GM12878 (cell line): ENCODE measurements at regions not wholly inside any gene's neighbourhood (a gene's known extent, or its start where the extent isn't known, plus 50 kb on each side); places are given as distances from the start of the nearest gene placed in this dataset.

Experiments used
- CBX5 ChIP-seq: sonication (generic); IDR thresholded peaks from 2 replicates; pipeline ENCODE4 v1.6.1; 2016; ENCODE audit warnings: low read depth, moderate library complexity, mild to moderate bottlenecking, inconsistent platforms
- CTCF ChIP-seq, 3 experiments: IDR thresholded peaks in 2 of 3; conservative IDR thresholded peaks in 1 of 3; 2 replicates each; pipeline ENCODE4 v1.5.1; 2011; ENCODE audit warnings: low read depth in 3 of 3, low read length in 3 of 3, mild to moderate bottlenecking in 3 of 3, control low read depth in 2 of 3, moderate library complexity in 2 of 3, inconsistent platforms in 1 of 3, mixed read lengths in 1 of 3; ENCODE audit not compliant: control insufficient read depth in 2 of 3, insufficient read depth in 1 of 3; ENCODE audit errors: extremely low read depth in 1 of 3
- ESRRA ChIP-seq: IDR thresholded peaks from 2 replicates; pipeline ENCODE4 v1.6.1; 2012; ENCODE audit warnings: mild to moderate bottlenecking, low read length, improper control_type of control experiment
- HDGF ChIP-seq: fragments of 450-650 bp; IDR thresholded peaks from 2 replicates; pipeline ENCODE4 v1.6.1; 2016; ENCODE audit warnings: antibody characterized with exemption
- IKZF2 ChIP-seq, 2 experiments: fragments of 450-650 bp; IDR thresholded peaks; 2 replicates each; pipeline ENCODE4 v1.6.1; 2017; ENCODE audit warnings: mild to moderate bottlenecking in 2 of 2, moderate library complexity in 2 of 2
- NFXL1 ChIP-seq: fragments of 450-650 bp; IDR thresholded peaks from 2 replicates; pipeline ENCODE4 v1.6.1; 2017; ENCODE audit warnings: antibody characterized with exemption, mild to moderate bottlenecking, borderline replicate concordance
- RB1 ChIP-seq: fragments of 450-650 bp; formaldehyde crosslinking; IDR thresholded peaks from 2 replicates; pipeline ENCODE4 v1.6.1; 2017; ENCODE audit warnings: mild to moderate bottlenecking, borderline replicate concordance
- ZBTB33 ChIP-seq: fragments of 450-650 bp; IDR thresholded peaks from 2 replicates; pipeline ENCODE4 v1.6.1; 2017; ENCODE audit warnings: mild to moderate bottlenecking
- ZNF274 ChIP-seq: IDR thresholded peaks from one replicate; pipeline ENCODE4 v1.8.0; 2011; ENCODE audit not compliant: insufficient read length, insufficient read depth
- TF ChIP-seq, protein P1 (sequence below): fragments of 450-650 bp; formaldehyde crosslinking; IDR thresholded peaks from 2 replicates; pipeline ENCODE4 v1.4.0; 2022; ENCODE audit warnings: mild to moderate bottlenecking, moderate library complexity

GRCh38 chr5:96562614-96563013 lies 99.6 kb upstream of the CAST start (continued):
- no peak for TF ChIP-seq CTCF (IDR thresholded peaks at IDR 0.05 in 2 of 3, conservative IDR thresholded peaks at IDR 0.05 in 1 of 3; ENCODE audit: control insufficient read depth in 2 of 3, extremely low read depth in 1 of 3, insufficient read depth in 1 of 3, low read depth in 3 of 3, low read length in 3 of 3)
- TF ChIP-seq, protein P1, sequence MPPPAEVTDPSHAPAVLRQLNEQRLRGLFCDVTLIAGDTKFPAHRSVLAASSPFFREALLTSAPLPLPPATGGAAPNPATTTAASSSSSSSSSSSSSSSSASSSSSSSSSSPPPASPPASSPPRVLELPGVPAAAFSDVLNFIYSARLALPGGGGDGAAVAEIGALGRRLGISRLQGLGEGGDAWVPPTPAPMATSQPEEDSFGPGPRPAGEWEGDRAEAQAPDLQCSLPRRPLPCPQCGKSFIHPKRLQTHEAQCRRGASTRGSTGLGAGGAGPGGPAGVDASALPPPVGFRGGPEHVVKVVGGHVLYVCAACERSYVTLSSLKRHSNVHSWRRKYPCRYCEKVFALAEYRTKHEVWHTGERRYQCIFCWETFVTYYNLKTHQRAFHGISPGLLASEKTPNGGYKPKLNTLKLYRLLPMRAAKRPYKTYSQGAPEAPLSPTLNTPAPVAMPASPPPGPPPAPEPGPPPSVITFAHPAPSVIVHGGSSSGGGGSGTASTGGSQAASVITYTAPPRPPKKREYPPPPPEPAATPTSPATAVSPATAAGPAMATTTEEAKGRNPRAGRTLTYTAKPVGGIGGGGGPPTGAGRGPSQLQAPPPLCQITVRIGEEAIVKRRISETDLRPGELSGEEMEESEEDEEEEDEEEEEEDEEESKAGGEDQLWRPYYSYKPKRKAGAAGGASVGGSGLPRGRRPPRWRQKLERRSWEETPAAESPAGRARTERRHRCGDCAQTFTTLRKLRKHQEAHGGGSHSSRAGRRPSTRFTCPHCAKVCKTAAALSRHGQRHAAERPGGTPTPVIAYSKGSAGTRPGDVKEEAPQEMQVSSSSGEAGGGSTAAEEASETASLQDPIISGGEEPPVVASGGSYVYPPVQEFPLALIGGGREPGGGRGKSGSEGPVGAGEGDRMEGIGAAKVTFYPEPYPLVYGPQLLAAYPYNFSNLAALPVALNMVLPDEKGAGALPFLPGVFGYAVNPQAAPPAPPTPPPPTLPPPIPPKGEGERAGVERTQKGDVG: no peak
- no peak for TF ChIP-seq NFXL1
- no peak for TF ChIP-seq RB1
- TF ChIP-seq ZBTB33: no peak
- TF ChIP-seq ZNF274: no peak
- no peak for TF ChIP-seq IKZF2 (IDR thresholded peaks at IDR 0.05)
- no peak for TF ChIP-seq CBX5
- TF ChIP-seq ESRRA: no peak
- no peak for TF ChIP-seq HDGF
